ENCODE measurements at regions not wholly inside any gene's neighbourhood (a gene's known extent, or its start where the extent isn't known, plus 50 kb on each side); places are given as distances from the start of the nearest gene placed in this dataset.

DNA sequence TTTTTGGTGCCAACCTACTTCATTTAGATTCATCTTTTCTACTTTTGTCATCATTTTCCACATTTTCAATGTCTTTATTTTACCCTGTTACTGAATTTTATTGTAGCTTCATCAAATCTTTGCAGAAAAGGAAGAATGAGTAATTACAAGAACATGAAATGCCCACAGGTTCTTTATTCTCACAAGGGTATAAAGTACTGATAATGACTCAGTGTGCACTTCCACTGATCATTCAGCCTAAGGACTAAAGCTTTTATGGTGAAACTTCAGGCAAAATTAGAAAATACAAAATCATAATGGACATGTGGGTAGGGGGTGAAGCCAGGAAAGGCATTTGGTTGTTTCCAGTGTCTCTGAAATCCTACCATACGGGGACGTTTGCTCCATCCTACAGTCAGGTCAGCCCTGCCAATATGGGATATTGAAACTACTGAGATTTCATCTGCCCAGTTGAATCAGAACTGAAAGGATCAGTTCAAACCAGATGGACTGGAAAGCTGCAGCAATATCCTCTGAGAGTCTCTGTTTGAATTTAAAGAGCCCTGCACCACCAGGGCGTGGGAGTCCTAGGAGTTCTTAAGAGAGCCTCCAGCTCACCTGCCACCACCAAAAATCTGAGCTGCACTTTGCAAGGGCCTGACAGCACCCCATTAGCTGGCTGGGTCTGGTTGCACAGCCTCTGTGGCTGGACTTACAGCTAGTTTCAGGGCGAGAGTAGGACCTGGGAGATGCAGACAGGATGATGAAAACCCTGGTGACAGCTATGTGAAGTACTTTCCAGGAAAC, 390.4 kb downstream of the CMPK2 start:
- TF ChIP-seq, protein P1, sequence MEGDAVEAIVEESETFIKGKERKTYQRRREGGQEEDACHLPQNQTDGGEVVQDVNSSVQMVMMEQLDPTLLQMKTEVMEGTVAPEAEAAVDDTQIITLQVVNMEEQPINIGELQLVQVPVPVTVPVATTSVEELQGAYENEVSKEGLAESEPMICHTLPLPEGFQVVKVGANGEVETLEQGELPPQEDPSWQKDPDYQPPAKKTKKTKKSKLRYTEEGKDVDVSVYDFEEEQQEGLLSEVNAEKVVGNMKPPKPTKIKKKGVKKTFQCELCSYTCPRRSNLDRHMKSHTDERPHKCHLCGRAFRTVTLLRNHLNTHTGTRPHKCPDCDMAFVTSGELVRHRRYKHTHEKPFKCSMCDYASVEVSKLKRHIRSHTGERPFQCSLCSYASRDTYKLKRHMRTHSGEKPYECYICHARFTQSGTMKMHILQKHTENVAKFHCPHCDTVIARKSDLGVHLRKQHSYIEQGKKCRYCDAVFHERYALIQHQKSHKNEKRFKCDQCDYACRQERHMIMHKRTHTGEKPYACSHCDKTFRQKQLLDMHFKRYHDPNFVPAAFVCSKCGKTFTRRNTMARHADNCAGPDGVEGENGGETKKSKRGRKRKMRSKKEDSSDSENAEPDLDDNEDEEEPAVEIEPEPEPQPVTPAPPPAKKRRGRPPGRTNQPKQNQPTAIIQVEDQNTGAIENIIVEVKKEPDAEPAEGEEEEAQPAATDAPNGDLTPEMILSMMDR (conservative IDR thresholded peaks at IDR 0.05 in 1 of 2, IDR thresholded peaks at IDR 0.05 in 1 of 2; ENCODE audit: extremely low read depth in 1 of 2, insufficient read depth in 1 of 2, low read depth in 1 of 2, low read length in 2 of 2) = no peak
- no peak for TF ChIP-seq EZH2 (IDR thresholded peaks at IDR 0.05; ENCODE audit: borderline replicate concordance, low read length)
